Bronchial epithelial cell (primary cell): ENCODE measurements at regions not wholly inside any gene's neighbourhood (a gene's known extent, or its start where the extent isn't known, plus 50 kb on each side); places are given as distances from the start of the nearest gene placed in this dataset.

Source experiments
- DNase-seq: peaks from one replicate; pipeline ENCODE4 v3.0.0-alpha.2; 2010; ENCODE audit warnings: low read depth
- FAIRE-seq: peaks from 2 replicates; lab custom pipeline; 2011; peaks lifted over from hg19 to GRCh38; lab: Jason Lieb, UNC
- H3K27me3 ChIP-seq: 2 replicates; pipeline ENCODE4 v1.5.1; 2011; ENCODE audit warnings: low read length; ENCODE audit not compliant: control insufficient read depth, insufficient read depth
- H3K36me3 ChIP-seq: 2 replicates; pipeline ENCODE4 v1.5.1; 2011; ENCODE audit warnings: low read length; ENCODE audit not compliant: control insufficient read depth, insufficient read depth
- H3K4me3 ChIP-seq: 2 replicates; pipeline ENCODE4 v1.5.1; 2011; ENCODE audit warnings: mild to moderate bottlenecking, low read depth, low read length, control low read depth
- CTCF ChIP-seq: IDR thresholded peaks from 2 replicates; pipeline ENCODE4 v1.5.1; 2011; ENCODE audit warnings: mild to moderate bottlenecking, moderate library complexity, low read length, control low read depth, inconsistent platforms; ENCODE audit not compliant: insufficient read depth, severe bottlenecking

- Histone ChIP-seq H3K4me3 (no peak overlapping the region), H3K36me3 (no peaks in the 10 kb centered on the region), H3K27me3 (no peaks in the 10 kb centered on the region)
- FAIRE-seq (no peak), DNase-seq (no peak)
- no peak for TF ChIP-seq CTCF
These were observed 241.8 kb downstream of the CPS1 start for GRCh38 chr2:210798180-210798579.

GRCh38 chr2:210814251-210815025 lies 258.0 kb downstream of the CPS1 start:
- no peaks in the 10 kb centered on the region for H3K36me3 ChIP-seq
- no peak for TF ChIP-seq CTCF
- DNase-seq (no peak), FAIRE-seq (no peak)
- H3K27me3 ChIP-seq = no peaks in the 10 kb centered on the region
- no peak overlapping the region for H3K4me3 ChIP-seq

GRCh38 chr2:210816769-210817168 lies 260.4 kb downstream of the CPS1 start:
- FAIRE-seq = no peak
- no peak for DNase-seq
- no peak overlapping the region for H3K4me3 ChIP-seq
- no peaks in the 10 kb centered on the region for H3K36me3 ChIP-seq
- no peaks in the 10 kb centered on the region for H3K27me3 ChIP-seq
- no peak for TF ChIP-seq CTCF

GRCh38 chr2:210818473-210818872 lies 262.1 kb downstream of the CPS1 start:
- FAIRE-seq (peak; percentile 47), DNase-seq (peak; percentile 94)
- Histone ChIP-seq H3K36me3 (no peaks in the 10 kb centered on the region), H3K27me3 (no peaks in the 10 kb centered on the region), H3K4me3 (no peak overlapping the region)
- TF ChIP-seq CTCF = no peak

GRCh38 chr2:210833403-210833802 lies 277.0 kb downstream of the CPS1 start:
- no peak for TF ChIP-seq CTCF
- no peaks in the 10 kb centered on the region for H3K27me3 ChIP-seq
- no peaks in the 10 kb centered on the region for H3K36me3 ChIP-seq
- H3K4me3 ChIP-seq = no peak overlapping the region
- FAIRE-seq = no peak
- DNase-seq = no peak

GRCh38 chr2:210839034-210839433 lies 282.6 kb downstream of the CPS1 start:
- TF ChIP-seq CTCF = no peak
- FAIRE-seq (no peak), DNase-seq (no peak)
- Histone ChIP-seq H3K36me3 (no peaks in the 10 kb centered on the region), H3K4me3 (no peak overlapping the region), H3K27me3 (no peaks in the 10 kb centered on the region)
